Astrocyte (in vitro differentiated cells and primary cell): ENCODE measurements at regions not wholly inside any gene's neighbourhood (a gene's known extent, or its start where the extent isn't known, plus 50 kb on each side); places are given as distances from the start of the nearest gene placed in this dataset.

Source experiments
- CTCF ChIP-seq: IDR thresholded peaks from 2 replicates; pipeline ENCODE4 v1.5.1; 2011; ENCODE audit warnings: low read depth, mild to moderate bottlenecking, inconsistent platforms, low read length, moderate library complexity; ENCODE audit not compliant: insufficient read depth
- EZH2 ChIP-seq: IDR thresholded peaks from 2 replicates; pipeline ENCODE4 v1.6.1; 2012; ENCODE audit warnings: mild to moderate bottlenecking, low read length, inconsistent platforms; ENCODE audit not compliant: insufficient read depth

- TF ChIP-seq CTCF (no peak), EZH2 (no peak)
Observed at GRCh38 chr4:128449251-128449650, 161.6 kb upstream of the PGRMC2 start.
